K562 (cell line): ENCODE measurements at regions not wholly inside any gene's neighbourhood (a gene's known extent, or its start where the extent isn't known, plus 50 kb on each side); places are given as distances from the start of the nearest gene placed in this dataset.

Source experiments
- ATAC-seq: fragments of 200-7000 bp; cut with Tn5 transposase; 3 replicates; pipeline ENCODE4 v1.9.1; 2020; ENCODE audit warnings: moderate library complexity
- BruUV-seq: library from RNA; stranded (reverse); fragments of 400-500 nt; replicated peaks from 2 replicates; lab custom pipeline; 2021; lab: Mats Ljungman, UMichigan
- CTCF ChIA-PET: fragments of 300-600 bp; formaldehyde crosslinking; extraction: SDS; loops from one replicate; lab custom pipeline; 2021; ENCODE audit warnings: low intra/inter-chr PET ratio; lab: Yijun Ruan, JAX
- POLR2A ChIA-PET: fragments of 300-600, 350-650 bp; sonication (Branson Sonifier 250); formaldehyde crosslinking; extraction: SDS; loops from one replicate; lab custom pipeline; 2021; ENCODE audit warnings: antibody characterized with exemption, inconsistent platforms; lab: Yijun Ruan, JAX
- DNase-seq, 4 experiments: peaks; one replicate each; pipeline versions ENCODE4 v3.0.0 to v3.0.0-alpha.2; 2011 to 2018; ENCODE audit warnings: low spot score in 3 of 4, mixed read lengths in 3 of 4; ENCODE audit errors: extremely low read depth in 1 of 4
- FAIRE-seq: peaks from 2 replicates; lab custom pipeline; 2011; peaks lifted over from hg19 to GRCh38; lab: Jason Lieb, UNC
- H2AFZ ChIP-seq: 2 replicates; pipeline ENCODE4 v1.6.0; 2011; ENCODE audit warnings: low read depth, low read length, control low read depth, inconsistent platforms
- H3K27ac ChIP-seq: fragments of 200-600 bp; 3 replicates; pipeline ENCODE4 v1.8.0; 2011; ENCODE audit warnings: low read depth, mild to moderate bottlenecking, control low read depth, inconsistent platforms, low read length, moderate library complexity, mixed read lengths; ENCODE audit errors: extremely low read depth
- H3K27me3 ChIP-seq, 2 experiments: fragments of 300-600 bp in 1 of 2; 2 replicates in 1 of 2; 3 replicates in 1 of 2; pipeline versions ENCODE4 v1.6.0 to v1.8.0; 2011; ENCODE audit warnings: inconsistent platforms in 2 of 2, low read length in 2 of 2, mild to moderate bottlenecking in 1 of 2, mixed read lengths in 1 of 2, moderate library complexity in 1 of 2; ENCODE audit not compliant: control insufficient read depth in 2 of 2, insufficient read depth in 2 of 2
- H3K36me3 ChIP-seq: fragments of 300-600 bp; 3 replicates; pipeline ENCODE4 v1.8.0; 2011; ENCODE audit warnings: mild to moderate bottlenecking, low read length, inconsistent platforms; ENCODE audit not compliant: control insufficient read depth, insufficient read depth
- H3K4me1 ChIP-seq, 2 experiments: fragments of 200-600 bp in 1 of 2; replicated peaks in 1 of 2; 2 replicates in 1 of 2; 3 replicates in 1 of 2; pipeline versions ENCODE4 v1.5.1 to v1.8.0; 2011; ENCODE audit warnings: inconsistent platforms in 2 of 2, low read length in 2 of 2, mild to moderate bottlenecking in 1 of 2, mixed read lengths in 1 of 2, moderate library complexity in 1 of 2; ENCODE audit not compliant: control insufficient read depth in 2 of 2, insufficient read depth in 2 of 2
- H3K4me2 ChIP-seq: 2 replicates; pipeline ENCODE4 v1.6.1; 2011; ENCODE audit warnings: low read length, control low read depth, inconsistent platforms, mixed read lengths; ENCODE audit not compliant: insufficient read depth
- H3K4me3 ChIP-seq: fragments of 200-600 bp; sonication (generic), shearing (Covaris generic); 2 replicates; pipeline ENCODE4 v1.5.1; 2016; ENCODE audit warnings: control low read depth, inconsistent platforms
- H3K79me2 ChIP-seq: fragments of 200-600 bp; 3 replicates; pipeline ENCODE4 v1.8.0; 2011; ENCODE audit warnings: low read length, inconsistent platforms; ENCODE audit not compliant: control insufficient read depth, insufficient read depth
- H3K9ac ChIP-seq, 2 experiments: 2 replicates each; pipeline versions ENCODE4 v1.6.0 to v1.6.1; 2011; ENCODE audit warnings: low read depth in 2 of 2, low read length in 2 of 2, control low read depth in 1 of 2, inconsistent platforms in 1 of 2, mild to moderate bottlenecking in 1 of 2, mixed read lengths in 1 of 2; ENCODE audit not compliant: insufficient read depth in 1 of 2
- H3K9me1 ChIP-seq: one replicate; pipeline ENCODE4 v1.6.0; 2011; ENCODE audit warnings: inconsistent platforms, mild to moderate bottlenecking, low read length, moderate library complexity; ENCODE audit not compliant: control insufficient read depth, insufficient read depth
- H3K9me3 ChIP-seq: replicated peaks from 2 replicates; pipeline ENCODE4 v1.5.1; 2011; ENCODE audit warnings: low read depth, low read length, inconsistent platforms; ENCODE audit not compliant: control insufficient read depth, insufficient read depth
- H4K20me1 ChIP-seq: replicated peaks from 2 replicates; pipeline ENCODE4 v1.6.1; 2011; ENCODE audit warnings: low read length, inconsistent platforms, mixed read lengths; ENCODE audit not compliant: control insufficient read depth, insufficient read depth
- CTBP1 ChIP-seq: fragments of 450-650 bp; IDR thresholded peaks from 2 replicates; pipeline ENCODE4 v1.6.1; 2016; ENCODE audit warnings: borderline replicate concordance
- GABPB1 ChIP-seq: sonication (generic); formaldehyde crosslinking; IDR thresholded peaks from 2 replicates; pipeline ENCODE4 v1.8.0; 2022; ENCODE audit warnings: mild to moderate bottlenecking, missing genetic modification reagents
- TAF15 ChIP-seq: fragments of 200-400 bp; formaldehyde crosslinking; IDR thresholded peaks from 2 replicates; pipeline ENCODE4 v1.6.1; 2017; ENCODE audit warnings: mild to moderate bottlenecking, low read depth, low read length, moderate library complexity
- TAF7 ChIP-seq: fragments of 450-650 bp; IDR thresholded peaks from 2 replicates; pipeline ENCODE4 v1.6.1; 2016; ENCODE audit warnings: missing genetic modification characterization, missing compliant biosample characterization
- TRIM24 ChIP-seq, 2 experiments: fragments of 450-650 bp; IDR thresholded peaks; 2 replicates each; pipeline ENCODE4 v1.6.1; 2016
- ZFP30 ChIP-seq: fragments of 250-450 bp; sonication (Bioruptor Pico); IDR thresholded peaks from 2 replicates; pipeline ENCODE4 v1.8.0; 2022; ENCODE audit warnings: moderate library complexity, mild to moderate bottlenecking, inconsistent platforms, borderline replicate concordance
- ZNF134 ChIP-seq: fragments of 250-450 bp; sonication (Bioruptor Pico); conservative IDR thresholded peaks from 2 replicates; pipeline ENCODE4 v1.4.0; 2020
- ZNF699 ChIP-seq: fragments of 250-450 bp; sonication (Bioruptor Pico); IDR thresholded peaks from 2 replicates; pipeline ENCODE4 v1.8.0; 2021; ENCODE audit warnings: mild to moderate bottlenecking, moderate library complexity; ENCODE audit not compliant: insufficient replicate concordance
- WGBS: fragments of 100-300 bp; shearing (Covaris generic); methylation state at CpG from one replicate; pipeline ENCODE4 v1.1.6; 2016; ENCODE audit warnings: low coverage, mixed read lengths; ENCODE audit not compliant: insufficient coverage; ENCODE audit errors: missing lambda C conversion rate; 5-methylcytosine and 5-hydroxymethylcytosine counted together
- in situ Hi-C: fragments of 300-500 bp; cut with MboI; formaldehyde crosslinking; loops from 4 replicates; pipeline ENCODE4 v1.15.0; 2018; ENCODE audit warnings: inconsistent platforms, mixed read lengths
- intact Hi-C: fragments of 100-400 bp; cut with micrococcal nuclease; formaldehyde crosslinking; loops from 2 replicates; pipeline ENCODE4 v1.14.2; 2022
- TF ChIP-seq, protein P1 (sequence below): sonication (generic); formaldehyde crosslinking; IDR thresholded peaks from 2 replicates; pipeline ENCODE4 v1.9.0; 2022; ENCODE audit warnings: mild to moderate bottlenecking, missing genetic modification reagents
- TF ChIP-seq, protein P2 (sequence below), 2 experiments: IDR thresholded peaks in 1 of 2; conservative IDR thresholded peaks in 1 of 2; 2 replicates each; pipeline ENCODE4 v1.6.1; 2016; ENCODE audit warnings: low read depth in 2 of 2, mild to moderate bottlenecking in 1 of 2, missing compliant biosample characterization in 1 of 2, missing genetic modification characterization in 1 of 2, moderate library complexity in 1 of 2

DNA sequence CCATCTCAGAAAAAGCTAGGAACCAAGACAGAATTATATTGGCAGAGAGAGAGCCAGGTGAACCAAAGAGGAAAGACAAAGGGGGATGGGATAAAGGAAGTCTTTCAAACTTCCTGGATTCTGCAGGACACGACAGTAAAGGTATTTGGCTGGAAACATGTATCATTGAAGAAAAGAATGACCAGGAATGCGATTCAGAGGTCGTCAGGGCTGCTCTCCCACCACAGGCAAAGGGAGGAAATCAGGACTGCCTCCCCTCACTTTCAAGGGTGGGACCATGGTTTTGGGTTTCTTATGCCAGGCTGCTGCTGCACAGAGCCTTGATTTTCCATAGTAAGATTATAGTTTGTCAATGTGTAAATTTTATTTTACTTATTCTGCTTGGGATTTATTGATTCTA, 848.8 kb downstream of the BRINP3 start (continued):
- TF ChIP-seq, protein P1, sequence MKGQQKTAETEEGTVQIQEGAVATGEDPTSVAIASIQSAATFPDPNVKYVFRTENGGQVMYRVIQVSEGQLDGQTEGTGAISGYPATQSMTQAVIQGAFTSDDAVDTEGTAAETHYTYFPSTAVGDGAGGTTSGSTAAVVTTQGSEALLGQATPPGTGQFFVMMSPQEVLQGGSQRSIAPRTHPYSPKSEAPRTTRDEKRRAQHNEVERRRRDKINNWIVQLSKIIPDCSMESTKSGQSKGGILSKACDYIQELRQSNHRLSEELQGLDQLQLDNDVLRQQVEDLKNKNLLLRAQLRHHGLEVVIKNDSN (CRISPR knock-in tag), result no peak
- TF ChIP-seq GABPB1, result no peak

DNA sequence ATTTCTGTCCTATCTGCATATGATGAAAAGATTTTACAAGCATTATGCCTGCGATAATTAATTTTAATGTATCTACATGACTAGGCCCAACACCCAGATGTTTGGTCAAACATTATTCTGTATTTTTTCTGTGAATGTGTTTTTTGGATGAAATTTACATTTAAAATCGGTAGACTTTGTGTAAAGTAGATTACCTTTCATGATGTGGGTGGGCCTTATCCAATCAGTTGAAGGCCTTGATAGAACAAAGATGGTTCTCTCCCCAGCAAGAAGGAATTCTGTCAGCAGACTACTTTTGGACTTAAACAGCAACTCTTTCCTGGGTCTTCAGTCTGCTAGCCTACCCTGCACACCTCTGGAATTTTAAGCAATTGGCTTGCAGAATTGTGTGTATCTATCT, 844.0 kb downstream of the BRINP3 start:
- H3K27me3 ChIP-seq, result no peaks in the 10 kb centered on the region
- no TSS peak for BruUV-seq
- no peaks in the 10 kb centered on the region for H4K20me1 ChIP-seq
- no peak overlapping the region for H2AFZ ChIP-seq
- FAIRE-seq (no peak), DNase-seq (no peak), ATAC-seq (no peak)
- intact Hi-C loops (no loop called here), in situ Hi-C loops (no loop called here)
- no peak overlapping the region for H3K9ac ChIP-seq
- no peaks in the 10 kb centered on the region for H3K4me1 ChIP-seq
- no peaks in the 10 kb centered on the region for H3K9me1 ChIP-seq
- no peak overlapping the region for H3K27ac ChIP-seq
- H3K4me2 ChIP-seq, result no peak overlapping the region
- H3K9me3 ChIP-seq, result no peaks in the 10 kb centered on the region; the same call in 1 of the 2 replicates
- ChIA-PET CTCF (no interaction called here), POLR2A (no interaction called here)
- no peaks in the 10 kb centered on the region for H3K79me2 ChIP-seq
- H3K36me3 ChIP-seq, result no peaks in the 10 kb centered on the region
- 8% methylated on average over 2 of the region's 2 CpGs for WGBS
- no peak for TF ChIP-seq TRIM24 (IDR thresholded peaks at IDR 0.05)
- TF ChIP-seq ZNF134 (CRISPR knock-in tag), result peak; percentile 89
- no peak overlapping the region for H3K4me3 ChIP-seq

DNA sequence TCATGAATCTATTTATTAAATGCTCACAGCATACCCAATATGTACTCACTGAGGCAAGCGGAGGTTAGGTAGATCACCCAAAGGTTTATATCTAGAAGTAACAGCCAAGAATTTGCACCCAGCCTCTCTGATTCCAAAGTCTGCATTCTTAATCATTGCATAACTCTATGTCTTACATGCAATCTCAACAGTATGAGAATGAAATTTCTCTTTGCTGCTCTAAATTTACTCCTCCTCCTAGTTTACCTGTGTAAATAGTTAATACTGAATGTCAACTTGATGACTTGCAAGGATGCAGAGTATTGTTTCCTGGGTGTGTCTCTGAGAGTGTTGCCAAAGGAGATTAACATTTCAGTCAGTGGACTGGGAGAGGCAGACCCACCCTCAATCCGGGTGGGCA, 840.6 kb downstream of the BRINP3 start:
- CTCF ChIA-PET, result no interaction called here
- no peak for ATAC-seq

More for the DNA sequence above, 840.6 kb downstream of the BRINP3 start:
- Histone ChIP-seq H3K79me2 (no peaks in the 10 kb centered on the region), H3K4me2 (no peak overlapping the region), H3K27ac (no peak overlapping the region), H4K20me1 (no peaks in the 10 kb centered on the region), H3K9me3 (no peaks in the 10 kb centered on the region; the same call in 1 of the 2 replicates), H3K9ac (no peak overlapping the region), H2AFZ (no peak overlapping the region), H3K9me1 (no peaks in the 10 kb centered on the region), H3K4me3 (no peak overlapping the region), H3K27me3 (no peaks in the 10 kb centered on the region), H3K36me3 (no peaks in the 10 kb centered on the region), H3K4me1 (no peaks in the 10 kb centered on the region)
- 0% methylated on average over 2 of the region's 2 CpGs for WGBS
- FAIRE-seq (no peak), DNase-seq (no peak)
- intact Hi-C loops, result no loop called here
- in situ Hi-C loops, result no loop called here
- no TSS peak for BruUV-seq
- POLR2A ChIA-PET, result no interaction called here
- TF ChIP-seq CTBP1 (no peak), TAF7 (tag) (no peak), ZFP30 (CRISPR knock-in tag) (no peak), ZNF699 (CRISPR knock-in tag) (no peak), TAF15 (no peak)
- TF ChIP-seq, protein P2, sequence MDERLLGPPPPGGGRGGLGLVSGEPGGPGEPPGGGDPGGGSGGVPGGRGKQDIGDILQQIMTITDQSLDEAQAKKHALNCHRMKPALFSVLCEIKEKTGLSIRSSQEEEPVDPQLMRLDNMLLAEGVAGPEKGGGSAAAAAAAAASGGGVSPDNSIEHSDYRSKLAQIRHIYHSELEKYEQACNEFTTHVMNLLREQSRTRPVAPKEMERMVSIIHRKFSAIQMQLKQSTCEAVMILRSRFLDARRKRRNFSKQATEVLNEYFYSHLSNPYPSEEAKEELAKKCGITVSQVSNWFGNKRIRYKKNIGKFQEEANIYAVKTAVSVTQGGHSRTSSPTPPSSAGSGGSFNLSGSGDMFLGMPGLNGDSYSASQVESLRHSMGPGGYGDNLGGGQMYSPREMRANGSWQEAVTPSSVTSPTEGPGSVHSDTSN (CRISPR knock-in tag; IDR thresholded peaks at IDR 0.05; ENCODE audit: low read depth), result no peak
- TF ChIP-seq, protein P2 (tag; conservative IDR thresholded peaks at IDR 0.05; ENCODE audit: low read depth), result no peak
